ACC112 (cell line): ENCODE measurements at regions not wholly inside any gene's neighbourhood (a gene's known extent, or its start where the extent isn't known, plus 50 kb on each side); places are given as distances from the start of the nearest gene placed in this dataset.
"Not testable (repeated sequence)": the region's sequence is repeated elsewhere in the genome, so short reads cannot be mapped to it uniquely, and the experiment has no call there.

Source experiments
- H2AFZ ChIP-seq: fragments of 200-600 bp; sonication (generic); one replicate; pipeline ENCODE4 v1.6.0; 2017; ENCODE audit warnings: antibody characterized with exemption, low read length; ENCODE audit not compliant: unreplicated experiment
- H3K27ac ChIP-seq: fragments of 200-600 bp; sonication (generic); 2 replicates; pipeline ENCODE4 v1.5.1; 2014; ENCODE audit warnings: low read depth, mild to moderate bottlenecking, antibody characterized with exemption, low read length, moderate library complexity
- H3K27me3 ChIP-seq: fragments of 200-600 bp; sonication (generic); 2 replicates; pipeline ENCODE4 v1.6.1; 2014; ENCODE audit warnings: mild to moderate bottlenecking, antibody characterized with exemption, low read length, moderate library complexity, mixed read lengths; ENCODE audit not compliant: insufficient read depth
- H3K36me3 ChIP-seq: fragments of 200-600 bp; sonication (generic); 2 replicates; pipeline ENCODE4 v1.6.1; 2016; ENCODE audit warnings: mild to moderate bottlenecking, antibody characterized with exemption, low read length, moderate library complexity, mixed read lengths; ENCODE audit not compliant: insufficient read depth
- H3K4me1 ChIP-seq: fragments of 200-600 bp; sonication (generic); one replicate; pipeline ENCODE4 v1.6.1; 2016; ENCODE audit warnings: low read length, mixed read lengths; ENCODE audit not compliant: insufficient read depth, unreplicated experiment, control insufficient read depth
- H3K4me3 ChIP-seq: fragments of 200-600 bp; sonication (generic); 2 replicates; pipeline ENCODE4 v1.5.1; 2014; ENCODE audit warnings: mild to moderate bottlenecking, low read depth, low read length
- H3K79me2 ChIP-seq: fragments of 200-600 bp; sonication (generic); one replicate; pipeline ENCODE4 v1.6.0; 2016; ENCODE audit warnings: low read length; ENCODE audit not compliant: control insufficient read depth, unreplicated experiment, insufficient read depth

GRCh38 chr6:68239034-68239433, 396.0 kb upstream of the ADGRB3 start:
- Histone ChIP-seq H3K27me3 (no peaks in the 10 kb centered on the region), H2AFZ (no peak overlapping the region), H3K36me3 (no peaks in the 10 kb centered on the region), H3K4me1 (no peaks in the 10 kb centered on the region), H3K27ac (no peak overlapping the region), H3K4me3 (no peak overlapping the region), H3K79me2 (no peaks in the 10 kb centered on the region)

GRCh38 chr6:68238097-68238601, 396.9 kb upstream of the ADGRB3 start:
- Histone ChIP-seq H3K36me3 (no peaks in the 10 kb centered on the region), H3K27me3 (no peaks in the 10 kb centered on the region), H3K27ac (no peak overlapping the region), H3K79me2 (no peaks in the 10 kb centered on the region), H3K4me1 (peaks cover 3% of the 10 kb centered on the region), H2AFZ (no peak overlapping the region), H3K4me3 (no peak overlapping the region)

DNA sequence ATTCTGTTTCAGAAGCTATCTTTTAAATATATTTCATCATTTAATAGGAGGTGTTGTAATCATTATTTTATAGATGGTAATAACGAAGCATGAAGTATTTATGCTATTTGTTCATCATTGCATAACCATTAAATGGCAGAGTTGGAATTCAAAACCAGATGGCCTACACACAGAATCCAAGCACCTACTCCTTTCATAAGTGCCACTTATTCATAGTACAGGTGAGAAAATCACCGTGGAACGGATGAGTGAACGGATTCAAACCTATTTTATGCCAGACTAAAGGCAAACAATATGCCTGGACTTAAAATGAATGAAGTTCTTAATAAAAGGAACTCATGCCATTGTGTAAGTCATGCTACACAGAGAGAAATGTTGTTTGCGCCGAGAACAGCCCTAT, 397.9 kb upstream of the ADGRB3 start:
- no peaks in the 10 kb centered on the region for H3K79me2 ChIP-seq
- no peak overlapping the region for H2AFZ ChIP-seq
- no peak overlapping the region for H3K27ac ChIP-seq
- no peaks in the 10 kb centered on the region for H3K36me3 ChIP-seq
- peaks cover 4% of the 10 kb centered on the region for H3K4me1 ChIP-seq
- no peak overlapping the region for H3K4me3 ChIP-seq
- H3K27me3 ChIP-seq = no peaks in the 10 kb centered on the region

DNA sequence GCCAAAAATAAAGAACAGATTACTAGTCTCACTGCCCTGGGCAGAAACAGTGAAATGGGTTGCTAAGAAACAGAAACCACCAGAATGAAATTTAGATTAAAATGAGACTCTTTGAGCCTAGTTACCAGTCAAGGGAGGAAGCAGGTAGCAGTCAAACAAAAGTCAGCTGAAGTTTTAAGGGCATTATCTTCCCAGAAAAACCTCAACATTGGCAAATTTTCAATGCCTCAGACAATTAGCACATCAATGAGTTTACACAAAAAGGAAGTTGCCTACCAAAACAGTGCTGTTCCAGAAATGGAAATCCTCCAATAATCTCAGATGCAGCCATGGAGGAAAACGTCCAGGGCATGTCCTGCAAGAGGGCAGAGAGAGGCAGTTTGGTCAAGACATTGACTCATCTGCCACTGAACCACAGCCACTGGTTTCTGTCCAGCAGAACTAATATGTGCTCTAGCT, 399.7 kb upstream of the ADGRB3 start:
- H3K36me3 ChIP-seq = no peaks in the 10 kb centered on the region
- H3K27ac ChIP-seq = no peak overlapping the region
- H3K4me3 ChIP-seq = no peak overlapping the region
- peaks cover 4% of the 10 kb centered on the region for H3K4me1 ChIP-seq
- no peaks in the 10 kb centered on the region for H3K79me2 ChIP-seq
- no peaks in the 10 kb centered on the region for H3K27me3 ChIP-seq
- no peak overlapping the region for H2AFZ ChIP-seq

DNA sequence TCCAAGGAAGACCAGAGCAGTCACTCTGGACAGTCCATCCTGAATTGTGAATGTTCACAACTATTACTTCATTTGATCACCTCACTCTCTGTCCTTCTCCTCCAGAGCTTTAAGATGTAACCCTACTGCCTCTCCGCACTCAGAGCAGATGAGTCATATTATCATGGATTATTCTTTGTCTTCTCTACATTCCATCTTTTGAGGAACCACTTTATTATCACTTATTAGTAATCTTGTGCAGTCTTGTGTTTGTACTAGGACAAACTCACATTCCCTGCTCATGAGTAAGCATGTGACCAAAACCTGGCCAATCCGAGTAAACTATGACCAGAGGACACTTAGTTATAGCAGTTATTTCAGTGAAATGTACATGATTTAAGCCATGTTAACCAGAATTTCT, 401.5 kb upstream of the ADGRB3 start:
- H2AFZ ChIP-seq = no peak overlapping the region
- no peaks in the 10 kb centered on the region for H3K27me3 ChIP-seq
- H3K79me2 ChIP-seq = no peaks in the 10 kb centered on the region
- H3K4me1 ChIP-seq = peaks cover 4% of the 10 kb centered on the region
- H3K4me3 ChIP-seq = no peak overlapping the region
- no peaks in the 10 kb centered on the region for H3K36me3 ChIP-seq
- H3K27ac ChIP-seq = no peak overlapping the region

GRCh38 chr6:68229566-68229965, 405.5 kb upstream of the ADGRB3 start:
- Histone ChIP-seq H3K27ac (no peak overlapping the region), H3K4me1 (peaks cover 4% of the 10 kb centered on the region), H3K79me2 (no peaks in the 10 kb centered on the region), H3K27me3 (no peaks in the 10 kb centered on the region), H3K36me3 (no peaks in the 10 kb centered on the region), H3K4me3 (no peak overlapping the region), H2AFZ (no peak overlapping the region)

DNA sequence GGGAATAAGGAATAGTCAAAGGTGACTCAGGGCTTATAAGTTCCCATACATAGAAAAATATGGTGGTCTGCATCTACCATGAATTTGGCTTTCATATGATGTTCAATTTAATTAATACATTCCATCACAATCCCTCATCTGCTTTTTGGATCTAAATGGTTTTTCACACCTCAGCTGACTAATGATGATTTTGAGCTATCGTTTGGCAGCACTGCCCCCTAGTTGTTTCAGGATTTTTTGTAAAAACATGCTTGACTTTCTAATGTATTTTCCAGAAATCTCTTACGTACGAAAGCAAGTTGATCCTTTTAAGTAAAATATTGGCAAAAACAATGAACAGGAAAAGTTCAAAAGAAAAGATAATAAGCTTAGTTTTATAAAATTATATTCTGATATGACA, 408.6 kb upstream of the ADGRB3 start:
- H2AFZ ChIP-seq = no peak overlapping the region

DNA sequence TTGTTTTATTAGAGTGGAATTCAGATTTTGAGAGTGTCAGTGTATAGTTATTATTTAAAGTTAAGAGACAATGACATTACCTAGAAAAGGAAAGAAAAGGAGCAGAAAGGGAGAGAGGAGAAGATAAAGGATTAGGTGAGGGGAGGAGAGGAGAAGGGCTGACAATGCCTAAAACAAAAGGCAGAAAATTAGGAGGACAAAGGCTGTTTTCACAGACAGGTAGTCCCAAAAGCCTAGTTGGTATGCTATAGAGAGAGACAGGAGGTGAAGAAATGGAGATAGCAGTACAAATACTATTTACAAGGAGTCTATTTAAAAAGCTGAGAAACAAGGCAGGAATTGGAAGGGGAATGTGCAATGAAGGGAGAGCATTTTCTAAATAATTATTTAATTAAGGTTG, 409.4 kb upstream of the ADGRB3 start:
- Histone ChIP-seq H3K27ac (no peak overlapping the region), H2AFZ (no peak overlapping the region), H3K4me1 (no peaks in the 10 kb centered on the region), H3K79me2 (no peaks in the 10 kb centered on the region), H3K4me3 (no peak overlapping the region), H3K27me3 (no peaks in the 10 kb centered on the region), H3K36me3 (no peaks in the 10 kb centered on the region)

More for the DNA sequence above, 408.6 kb upstream of the ADGRB3 start:
- H3K4me3 ChIP-seq = no peak overlapping the region
- no peaks in the 10 kb centered on the region for H3K27me3 ChIP-seq
- no peak overlapping the region for H3K27ac ChIP-seq
- no peaks in the 10 kb centered on the region for H3K4me1 ChIP-seq
- H3K36me3 ChIP-seq = no peaks in the 10 kb centered on the region
- no peaks in the 10 kb centered on the region for H3K79me2 ChIP-seq

- Histone ChIP-seq H3K27me3 (no peaks in the 10 kb centered on the region), H3K79me2 (no peaks in the 10 kb centered on the region), H3K36me3 (no peaks in the 10 kb centered on the region), H3K4me1 (peaks cover 3% of the 10 kb centered on the region), H3K4me3 (no peak overlapping the region), H3K27ac (no peak overlapping the region), H2AFZ (no peak overlapping the region)
Observed at GRCh38 chr6:68211242-68211795, 423.8 kb upstream of the ADGRB3 start.

GRCh38 chr6:68207612-68208011, 427.5 kb upstream of the ADGRB3 start:
- H3K79me2 ChIP-seq, H2AFZ ChIP-seq, H3K27ac ChIP-seq, H3K36me3 ChIP-seq, H3K27me3 ChIP-seq, H3K4me3 ChIP-seq, H3K4me1 ChIP-seq: not testable (repeated sequence)

DNA sequence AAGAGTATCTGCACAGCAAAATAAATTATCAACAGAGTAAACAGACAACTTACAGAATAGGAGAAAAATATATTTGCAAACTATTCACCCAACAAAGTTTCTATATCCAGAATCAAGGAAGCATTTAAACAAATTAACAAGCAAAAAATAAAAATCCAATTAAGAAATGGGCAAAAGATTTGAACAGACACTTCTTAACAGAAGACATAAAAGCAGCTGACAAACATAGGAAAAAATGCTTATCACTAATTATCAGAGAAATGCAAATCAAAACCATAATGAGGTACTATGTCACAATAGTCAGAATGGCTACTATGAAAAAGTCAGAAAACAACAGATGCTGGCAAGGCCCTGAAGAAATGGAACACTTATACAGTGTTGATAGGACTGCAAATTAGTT, 434.2 kb upstream of the ADGRB3 start:
- Histone ChIP-seq H3K27ac (no peak overlapping the region), H3K79me2 (no peaks in the 10 kb centered on the region), H2AFZ (no peak overlapping the region), H3K27me3 (no peaks in the 10 kb centered on the region), H3K36me3 (no peaks in the 10 kb centered on the region), H3K4me1 (no peaks in the 10 kb centered on the region), H3K4me3 (no peak overlapping the region)
